Skeletal muscle satellite cell (primary cell): ENCODE measurements at regions not wholly inside any gene's neighbourhood (a gene's known extent, or its start where the extent isn't known, plus 50 kb on each side); places are given as distances from the start of the nearest gene placed in this dataset.
"Not testable (repeated sequence)": the region's sequence is repeated elsewhere in the genome, so short reads cannot be mapped to it uniquely, and the experiment has no call there.

Experiments
- H3K27me3 ChIP-seq: 2 replicates; pipeline ENCODE4 v1.7.0; 2013; ENCODE audit warnings: low read length; ENCODE audit not compliant: control insufficient read depth, insufficient read depth
- H3K36me3 ChIP-seq: 2 replicates; pipeline ENCODE4 v1.7.0; 2013; ENCODE audit warnings: mild to moderate bottlenecking, control low read depth, low read length; ENCODE audit not compliant: insufficient read depth
- H3K4me1 ChIP-seq: 2 replicates; pipeline ENCODE4 v1.7.0; 2013; ENCODE audit warnings: low read length; ENCODE audit not compliant: control insufficient read depth, insufficient read depth
- H3K4me2 ChIP-seq: 2 replicates; pipeline ENCODE4 v1.7.0; 2013; ENCODE audit warnings: mild to moderate bottlenecking, low read length
- H3K4me3 ChIP-seq: 2 replicates; pipeline ENCODE4 v1.7.0; 2013; ENCODE audit warnings: low read length
- H3K9ac ChIP-seq: 2 replicates; pipeline ENCODE4 v1.7.0; 2013; ENCODE audit warnings: mild to moderate bottlenecking, low read depth, low read length, moderate library complexity
- H3K9me3 ChIP-seq: replicated peaks from 2 replicates; pipeline ENCODE4 v1.7.0; 2013; ENCODE audit warnings: mild to moderate bottlenecking, control low read depth, low read length

DNA sequence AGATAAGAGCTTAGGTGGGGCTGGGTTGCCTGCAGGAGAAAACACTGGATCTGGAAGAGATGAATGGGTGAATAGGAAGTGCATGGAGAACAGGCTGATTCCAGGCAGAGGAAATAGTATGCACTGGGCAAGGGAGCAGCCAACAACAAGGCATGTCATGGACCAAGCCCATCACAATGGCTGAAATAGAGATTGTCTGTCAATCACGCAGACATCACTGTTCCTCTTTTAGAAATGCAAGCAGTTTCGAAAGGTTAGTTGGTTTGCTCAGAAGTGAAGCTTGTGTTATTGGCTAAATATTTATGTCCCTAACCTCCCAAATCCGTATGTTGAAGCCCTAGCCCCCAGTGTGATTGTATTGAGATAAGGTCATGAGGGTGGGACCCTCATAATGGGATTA lies 621.7 kb upstream of the CDH11 start:
- peaks cover 6% of the 10 kb centered on the region for H3K9me3 ChIP-seq
- H3K4me2 ChIP-seq, result no peak overlapping the region

DNA sequence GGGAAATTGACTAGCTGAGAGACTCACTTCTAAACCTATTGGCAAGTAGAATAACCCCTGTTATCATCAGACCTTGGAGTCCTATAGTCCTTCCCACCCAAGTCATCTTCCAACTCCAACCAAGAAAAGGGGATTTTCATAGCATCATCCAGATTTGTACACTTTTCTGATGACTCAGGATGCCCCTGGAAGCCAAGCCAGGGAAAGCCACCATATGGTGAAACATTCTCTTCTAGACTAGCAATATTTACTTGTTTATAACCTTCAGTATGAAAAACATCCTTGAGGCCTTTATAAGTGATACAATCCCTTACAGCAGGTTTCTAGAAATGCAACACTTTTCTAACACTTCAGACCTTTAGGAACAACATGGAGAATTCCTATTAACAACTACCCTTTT lies 618.8 kb upstream of the CDH11 start:
- no peaks in the 10 kb centered on the region for H3K27me3 ChIP-seq
- H3K4me1 ChIP-seq, result no peaks in the 10 kb centered on the region
- H3K4me3 ChIP-seq, result no peak overlapping the region
- no peak overlapping the region for H3K4me2 ChIP-seq
- H3K36me3 ChIP-seq, result no peaks in the 10 kb centered on the region
- H3K9me3 ChIP-seq, result peaks cover 6% of the 10 kb centered on the region
- H3K9ac ChIP-seq, result no peak overlapping the region

More for the DNA sequence above, 621.7 kb upstream of the CDH11 start:
- Histone ChIP-seq H3K9ac (no peak overlapping the region), H3K4me3 (no peak overlapping the region), H3K4me1 (no peaks in the 10 kb centered on the region), H3K36me3 (no peaks in the 10 kb centered on the region), H3K27me3 (no peaks in the 10 kb centered on the region)

DNA sequence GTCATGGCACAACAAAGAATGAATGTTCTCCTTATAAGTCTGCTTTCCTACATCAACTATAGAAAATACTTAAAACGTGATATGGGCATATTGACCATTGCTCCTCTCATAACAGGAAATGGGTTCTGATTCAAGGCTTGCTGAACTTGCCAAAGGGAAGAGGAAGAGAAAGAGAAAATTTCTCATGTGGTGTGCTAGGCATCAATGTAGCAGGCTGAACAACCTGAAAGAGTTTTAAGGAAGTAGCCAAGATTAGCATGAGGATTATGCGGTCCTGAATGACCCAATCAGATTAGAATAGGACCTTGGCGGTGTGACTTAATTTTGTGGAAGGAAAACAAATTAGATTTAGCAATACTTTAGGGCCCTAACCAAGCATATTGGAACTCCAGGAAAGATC lies 617.7 kb upstream of the CDH11 start:
- Histone ChIP-seq H3K4me1 (no peaks in the 10 kb centered on the region), H3K27me3 (no peaks in the 10 kb centered on the region), H3K9me3 (peaks cover 6% of the 10 kb centered on the region), H3K9ac (no peak overlapping the region), H3K36me3 (no peaks in the 10 kb centered on the region), H3K4me2 (no peak overlapping the region), H3K4me3 (no peak overlapping the region)

DNA sequence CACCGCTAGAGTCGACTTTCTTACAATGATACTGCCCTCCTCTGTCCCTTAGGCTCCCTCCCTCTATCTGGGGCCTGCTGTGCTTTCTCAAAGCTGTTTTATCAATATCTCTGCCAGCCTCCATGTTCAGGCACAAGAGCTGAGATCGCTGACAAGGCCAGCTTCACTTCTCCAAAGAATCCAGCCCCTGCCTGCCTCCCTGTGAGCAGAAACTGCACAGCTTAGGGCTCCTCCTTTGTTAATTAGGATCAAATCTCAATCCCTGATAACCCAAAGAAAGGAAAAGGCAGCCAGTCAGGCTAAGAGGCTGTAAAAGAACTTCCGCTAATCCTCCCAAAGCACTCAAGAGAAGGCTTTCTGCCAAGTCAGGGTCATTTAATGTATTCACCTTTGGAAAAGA lies 616.0 kb upstream of the CDH11 start:
- H3K4me2 ChIP-seq, result no peak overlapping the region
- no peaks in the 10 kb centered on the region for H3K27me3 ChIP-seq
- no peaks in the 10 kb centered on the region for H3K36me3 ChIP-seq
- H3K9ac ChIP-seq, result no peak overlapping the region
- no peaks in the 10 kb centered on the region for H3K4me1 ChIP-seq
- H3K9me3 ChIP-seq, result peaks cover 6% of the 10 kb centered on the region
- H3K4me3 ChIP-seq, result no peak overlapping the region

DNA sequence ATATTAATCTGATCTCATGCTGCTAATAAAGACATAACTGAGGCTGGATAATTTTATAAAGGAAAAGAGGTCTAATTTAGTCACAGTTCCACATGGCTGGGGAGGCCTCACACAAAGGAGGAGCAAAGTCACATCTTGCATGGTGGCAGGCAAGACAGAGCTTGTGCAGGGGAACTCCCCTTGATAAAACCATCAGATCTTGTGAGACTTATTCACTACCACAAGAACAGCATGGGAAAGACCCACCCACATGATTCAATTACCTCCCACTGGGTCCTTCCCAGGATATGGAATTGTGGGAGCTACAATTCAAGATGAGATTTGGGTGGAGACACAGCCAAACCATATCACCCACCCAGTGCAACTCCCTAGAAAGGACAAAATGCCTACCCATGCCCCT lies 613.8 kb upstream of the CDH11 start:
- not testable (repeated sequence) for H3K36me3 ChIP-seq, H3K4me3 ChIP-seq, H3K9me3 ChIP-seq, H3K9ac ChIP-seq, H3K4me2 ChIP-seq, H3K4me1 ChIP-seq, H3K27me3 ChIP-seq

DNA sequence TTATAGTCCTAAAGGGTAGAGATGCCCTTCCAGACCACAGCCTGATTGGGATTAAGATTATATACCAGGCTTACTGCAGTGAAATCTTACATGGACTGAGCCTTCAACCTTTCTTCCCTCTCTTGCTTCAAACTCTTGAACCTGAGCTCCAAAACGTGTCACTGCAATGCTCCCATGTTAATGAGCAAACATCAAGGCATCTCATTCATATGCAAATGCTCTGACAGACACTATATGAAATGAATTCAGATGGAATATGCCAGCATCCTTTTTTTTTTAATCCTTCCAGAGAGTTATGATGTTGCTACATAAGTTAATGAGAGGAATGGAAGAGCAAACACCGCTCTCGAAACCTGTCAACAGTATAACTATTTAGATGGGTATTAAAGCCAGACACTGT lies 611.9 kb upstream of the CDH11 start:
- Histone ChIP-seq H3K36me3 (no peaks in the 10 kb centered on the region), H3K9me3 (no peaks in the 10 kb centered on the region), H3K4me1 (no peaks in the 10 kb centered on the region), H3K9ac (no peak overlapping the region), H3K27me3 (no peaks in the 10 kb centered on the region), H3K4me3 (no peak overlapping the region), H3K4me2 (no peak overlapping the region)

DNA sequence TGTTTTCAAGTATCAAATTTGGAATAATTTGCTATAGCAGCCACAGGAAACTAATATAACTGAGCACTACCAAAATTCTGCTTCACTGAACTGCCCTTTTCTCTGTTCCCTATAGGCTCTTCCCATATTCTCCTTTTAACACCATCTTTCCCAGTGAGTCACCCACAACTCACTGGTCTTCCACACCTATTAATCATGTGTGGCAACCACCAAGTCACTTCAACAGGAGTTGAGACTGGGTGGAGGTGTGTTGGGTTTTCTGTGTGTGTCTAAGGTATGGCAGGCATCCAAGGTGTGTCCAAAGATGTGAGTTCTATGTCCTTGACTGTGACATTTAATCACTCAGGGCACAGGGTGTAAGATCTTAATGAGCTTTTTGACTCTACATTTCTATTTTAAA lies 610.0 kb upstream of the CDH11 start:
- no peaks in the 10 kb centered on the region for H3K9me3 ChIP-seq
- H3K27me3 ChIP-seq, result peaks cover 3% of the 10 kb centered on the region
- no peaks in the 10 kb centered on the region for H3K4me1 ChIP-seq
- no peak overlapping the region for H3K4me3 ChIP-seq
- H3K4me2 ChIP-seq, result no peak overlapping the region
- no peak overlapping the region for H3K9ac ChIP-seq
- no peaks in the 10 kb centered on the region for H3K36me3 ChIP-seq

DNA sequence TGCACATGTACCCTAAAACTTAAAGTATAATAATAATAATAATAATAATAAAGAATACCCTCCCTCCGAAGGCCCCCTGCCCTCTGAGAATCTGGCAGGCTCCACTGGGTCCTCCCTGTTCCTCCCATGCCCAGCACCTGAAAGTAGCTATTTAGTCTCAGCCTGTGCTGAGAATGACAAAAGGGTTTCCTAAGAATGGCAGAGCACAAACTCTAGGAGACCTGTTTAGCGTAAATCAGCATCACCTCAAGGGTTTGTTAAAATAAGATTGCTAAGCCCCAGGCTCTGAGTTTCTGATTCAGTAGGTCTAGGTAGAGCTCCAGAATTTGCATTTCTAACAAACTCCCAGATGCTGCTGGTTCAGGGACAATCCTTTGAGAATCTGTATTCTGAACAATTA lies 606.8 kb upstream of the CDH11 start:
- no peak overlapping the region for H3K4me3 ChIP-seq
- H3K4me1 ChIP-seq, result no peaks in the 10 kb centered on the region
- no peak overlapping the region for H3K9ac ChIP-seq
- no peaks in the 10 kb centered on the region for H3K36me3 ChIP-seq
- H3K9me3 ChIP-seq, result no peaks in the 10 kb centered on the region
- peaks cover 3% of the 10 kb centered on the region for H3K27me3 ChIP-seq
- H3K4me2 ChIP-seq, result no peak overlapping the region

DNA sequence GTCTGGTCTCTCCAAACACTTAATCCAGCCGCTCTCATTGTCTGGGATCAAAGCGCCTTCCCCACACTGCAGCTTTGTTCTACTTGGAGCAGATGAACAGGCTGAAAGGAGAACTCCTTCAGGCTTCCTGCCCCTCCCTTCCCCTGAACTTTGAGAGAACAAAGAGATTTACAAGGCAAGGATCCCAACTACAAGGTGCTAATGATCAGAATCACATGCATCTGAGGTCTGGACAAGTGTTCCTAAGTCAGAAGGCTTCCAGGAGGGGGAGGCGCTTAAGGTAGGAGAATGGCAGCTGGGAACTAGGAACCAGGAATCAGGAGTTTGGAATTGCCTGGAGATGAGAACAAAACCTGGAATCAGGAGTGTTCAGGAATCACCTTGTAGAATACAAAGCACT lies 606.3 kb upstream of the CDH11 start:
- no peaks in the 10 kb centered on the region for H3K36me3 ChIP-seq
- H3K4me2 ChIP-seq, result no peak overlapping the region
- no peak overlapping the region for H3K9ac ChIP-seq
- no peaks in the 10 kb centered on the region for H3K4me1 ChIP-seq
- no peaks in the 10 kb centered on the region for H3K9me3 ChIP-seq
- H3K27me3 ChIP-seq, result peaks cover 3% of the 10 kb centered on the region
- H3K4me3 ChIP-seq, result no peak overlapping the region

DNA sequence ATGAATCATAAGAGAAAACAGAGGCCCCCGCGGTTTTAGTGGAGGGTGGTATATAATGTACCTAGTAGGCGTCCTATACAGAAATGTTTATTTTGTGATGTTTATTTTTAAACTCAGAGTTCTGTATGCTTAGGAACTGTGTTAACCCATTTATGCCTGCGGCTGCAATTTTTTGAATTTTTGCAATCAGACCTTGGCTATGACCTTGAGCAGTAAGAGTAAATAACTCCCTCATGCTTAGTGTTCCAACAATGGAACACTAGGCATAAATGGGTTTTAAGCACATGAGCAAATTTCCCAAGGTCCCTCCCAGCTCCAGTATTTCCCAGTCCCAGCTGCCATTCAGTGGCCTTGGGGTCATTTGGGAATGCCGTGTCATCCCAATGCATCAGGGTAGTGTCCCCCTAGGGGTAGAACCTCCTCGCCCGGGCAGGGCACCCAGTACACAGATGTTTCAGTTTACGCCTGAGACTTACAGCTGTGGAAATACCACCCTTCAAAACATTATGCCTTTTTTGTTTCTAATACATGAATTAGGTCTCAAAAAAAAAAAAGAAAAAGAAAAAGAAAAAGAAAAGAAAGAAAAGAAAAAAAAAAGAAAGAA lies 605.8 kb upstream of the CDH11 start:
- no peaks in the 10 kb centered on the region for H3K4me1 ChIP-seq
- peaks cover 3% of the 10 kb centered on the region for H3K27me3 ChIP-seq
- no peak overlapping the region for H3K9ac ChIP-seq
- no peaks in the 10 kb centered on the region for H3K9me3 ChIP-seq
- H3K4me2 ChIP-seq, result no peak overlapping the region
- H3K36me3 ChIP-seq, result no peaks in the 10 kb centered on the region
- H3K4me3 ChIP-seq, result no peak overlapping the region

DNA sequence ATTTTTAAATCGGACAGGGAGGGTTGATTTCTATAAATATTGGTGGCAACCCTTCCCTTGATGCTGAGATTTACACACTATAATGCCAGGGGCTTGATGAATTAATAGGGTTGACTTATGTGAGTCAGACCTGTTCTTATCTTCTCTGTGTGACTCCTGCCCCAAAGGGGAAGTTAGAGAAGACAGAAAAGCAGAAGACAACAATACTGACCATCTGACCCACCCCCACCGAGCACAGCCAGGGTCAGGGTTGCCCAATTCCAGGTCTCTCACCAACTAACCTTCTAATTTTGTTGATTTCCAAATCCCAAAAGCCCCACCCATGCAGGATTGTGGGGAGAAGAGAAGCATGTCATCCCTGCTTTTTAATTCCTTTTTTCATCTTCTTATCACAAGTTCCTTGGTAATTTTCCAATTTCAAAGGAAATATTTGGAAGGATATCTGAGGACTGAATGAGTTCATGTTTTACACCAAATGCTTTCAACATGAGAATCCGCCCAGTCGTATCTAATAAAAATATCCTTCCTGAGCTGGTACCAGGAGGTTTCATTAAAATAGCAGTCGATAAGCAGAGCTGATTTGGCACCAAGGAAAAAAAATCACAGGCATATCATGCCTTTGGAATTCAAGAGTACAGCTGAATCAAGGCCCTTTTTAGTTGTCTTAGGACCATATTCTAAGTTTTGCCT lies 603.4 kb upstream of the CDH11 start:
- Histone ChIP-seq H3K9me3 (no peaks in the 10 kb centered on the region), H3K4me3 (no peak overlapping the region), H3K27me3 (peaks cover 3% of the 10 kb centered on the region), H3K36me3 (no peaks in the 10 kb centered on the region), H3K4me2 (no peak overlapping the region), H3K4me1 (no peaks in the 10 kb centered on the region), H3K9ac (no peak overlapping the region)

DNA sequence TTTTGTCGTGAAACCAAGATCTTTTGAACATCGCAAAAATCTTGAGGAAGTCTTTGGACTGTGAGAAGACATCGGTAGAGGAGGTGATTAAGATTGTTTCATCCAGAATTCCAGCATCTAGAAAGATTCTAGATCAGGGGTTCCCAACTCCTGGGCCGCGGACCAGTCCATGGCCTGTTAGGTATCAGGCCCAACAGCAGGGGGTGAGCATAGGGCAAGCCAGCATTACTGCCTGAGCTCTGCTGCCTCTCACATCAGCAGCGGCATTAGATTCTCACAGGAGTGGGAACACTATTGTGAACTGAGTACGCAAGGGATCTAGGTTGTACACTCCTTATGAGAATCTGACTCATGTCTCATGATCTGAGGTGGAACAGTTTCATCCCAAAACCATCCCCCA lies 600.6 kb upstream of the CDH11 start:
- H3K36me3 ChIP-seq, result no peaks in the 10 kb centered on the region
- H3K4me1 ChIP-seq, result no peaks in the 10 kb centered on the region
- H3K9me3 ChIP-seq, result no peaks in the 10 kb centered on the region
- no peak overlapping the region for H3K9ac ChIP-seq
- H3K4me3 ChIP-seq, result no peak overlapping the region
- no peak overlapping the region for H3K4me2 ChIP-seq
- no peaks in the 10 kb centered on the region for H3K27me3 ChIP-seq
